H9 (cell line): ENCODE measurements at regions not wholly inside any gene's neighbourhood (a gene's known extent, or its start where the extent isn't known, plus 50 kb on each side); places are given as distances from the start of the nearest gene placed in this dataset.

ENCODE experiments used
- DNase-seq: peaks from one replicate; pipeline ENCODE4 v3.0.0-alpha.2; 2017
- H2AFZ ChIP-seq: one replicate; pipeline ENCODE4 v1.6.1; 2013; ENCODE audit warnings: mild to moderate bottlenecking, low read length, control low read depth, moderate library complexity
- H2AK5ac ChIP-seq: 2 replicates; pipeline ENCODE4 v1.6.1; 2013; ENCODE audit warnings: low read length, control low read depth, mixed read lengths; ENCODE audit not compliant: insufficient read length
- H2BK120ac ChIP-seq: one replicate; pipeline ENCODE4 v1.6.1; 2013; ENCODE audit warnings: low read depth, mild to moderate bottlenecking, low read length, control low read depth, inconsistent platforms; ENCODE audit not compliant: poor library complexity, severe bottlenecking
- H2BK12ac ChIP-seq: 2 replicates; pipeline ENCODE4 v1.6.1; 2013; ENCODE audit warnings: low read length, control low read depth, mixed read lengths, low read depth; ENCODE audit not compliant: insufficient read length
- H2BK15ac ChIP-seq: 2 replicates; pipeline ENCODE4 v1.6.1; 2013; ENCODE audit warnings: low read depth, low read length, control low read depth
- H2BK20ac ChIP-seq: one replicate; pipeline ENCODE4 v1.6.1; 2013; ENCODE audit warnings: low read depth, mild to moderate bottlenecking, low read length, control low read depth, inconsistent platforms; ENCODE audit not compliant: poor library complexity, severe bottlenecking
- H2BK5ac ChIP-seq: 2 replicates; pipeline ENCODE4 v1.6.1; 2013; ENCODE audit warnings: low read length, control low read depth, mixed read lengths; ENCODE audit not compliant: insufficient read length
- H3K14ac ChIP-seq: 2 replicates; pipeline ENCODE4 v1.6.1; 2013; ENCODE audit warnings: low read length, control low read depth; ENCODE audit not compliant: insufficient read depth
- H3K18ac ChIP-seq: 2 replicates; pipeline ENCODE4 v1.6.1; 2013; ENCODE audit warnings: low read depth, mild to moderate bottlenecking, mixed read lengths, low read length, control low read depth; ENCODE audit not compliant: insufficient read length
- H3K23ac ChIP-seq: 2 replicates; pipeline ENCODE4 v1.6.1; 2013; ENCODE audit warnings: low read length, control low read depth, mixed read lengths, low read depth; ENCODE audit not compliant: insufficient read length
- H3K23me2 ChIP-seq: 2 replicates; pipeline ENCODE4 v1.6.1; 2013; ENCODE audit warnings: low read depth, mild to moderate bottlenecking, mixed read lengths, low read length, control low read depth; ENCODE audit not compliant: insufficient read length, poor library complexity, severe bottlenecking
- H3K27ac ChIP-seq: 2 replicates; pipeline ENCODE4 v1.5.1; 2013; ENCODE audit warnings: low read length, control low read depth, mixed read lengths, low read depth; ENCODE audit not compliant: insufficient read length
- H3K27me3 ChIP-seq: 2 replicates; pipeline ENCODE4 v1.6.1; 2013; ENCODE audit warnings: low read length, control low read depth, inconsistent platforms; ENCODE audit not compliant: insufficient read depth
- H3K4ac ChIP-seq: 2 replicates; pipeline ENCODE4 v1.6.1; 2013; ENCODE audit warnings: low read depth, mild to moderate bottlenecking, control low read depth, inconsistent platforms, low read length, moderate library complexity
- H3K4me1 ChIP-seq: 2 replicates; pipeline ENCODE4 v1.6.1; 2013; ENCODE audit warnings: low read length, control low read depth, inconsistent platforms; ENCODE audit not compliant: insufficient read depth
- H3K4me2 ChIP-seq: 2 replicates; pipeline ENCODE4 v1.6.1; 2013; ENCODE audit warnings: low read length, control low read depth, mixed read lengths; ENCODE audit not compliant: insufficient read length, insufficient read depth
- H3K56ac ChIP-seq: 2 replicates; pipeline ENCODE4 v1.6.1; 2013; ENCODE audit warnings: low read depth, mild to moderate bottlenecking, mixed read lengths, low read length, control low read depth; ENCODE audit not compliant: insufficient read length
- H3K79me1 ChIP-seq: 2 replicates; pipeline ENCODE4 v1.6.1; 2013; ENCODE audit warnings: low read depth, mild to moderate bottlenecking, moderate library complexity, low read length, control low read depth, inconsistent platforms; ENCODE audit not compliant: insufficient read depth, poor library complexity, severe bottlenecking
- H3K79me2 ChIP-seq: 2 replicates; pipeline ENCODE4 v1.6.1; 2013; ENCODE audit warnings: low read length, control low read depth, inconsistent platforms; ENCODE audit not compliant: insufficient read depth
- H3K9ac ChIP-seq: 2 replicates; pipeline ENCODE4 v1.6.1; 2013; ENCODE audit warnings: low read length, control low read depth, mixed read lengths; ENCODE audit not compliant: insufficient read length; ENCODE audit errors: extremely low read depth
- H3K9me3 ChIP-seq: one replicate; pipeline ENCODE4 v1.6.1; 2013; ENCODE audit warnings: low read depth, low read length, inconsistent platforms; ENCODE audit not compliant: control insufficient read depth
- H3T11ph ChIP-seq: one replicate; pipeline ENCODE4 v1.6.1; 2013; ENCODE audit warnings: mild to moderate bottlenecking, low read length, control low read depth, inconsistent platforms
- H4K20me1 ChIP-seq: one replicate; pipeline ENCODE4 v1.6.1; 2013; ENCODE audit not compliant: control insufficient read depth, insufficient read length, insufficient read depth
- H4K5ac ChIP-seq: 2 replicates; pipeline ENCODE4 v1.6.1; 2013; ENCODE audit warnings: low read depth, mild to moderate bottlenecking, mixed read lengths, low read length, control low read depth; ENCODE audit not compliant: insufficient read length
- H4K8ac ChIP-seq: replicated peaks from 2 replicates; pipeline ENCODE4 v1.6.1; 2013; ENCODE audit warnings: low read length, control low read depth, mixed read lengths, low read depth; ENCODE audit not compliant: insufficient read length
- H4K91ac ChIP-seq: 2 replicates; pipeline ENCODE4 v1.6.1; 2013; ENCODE audit warnings: low read depth, mild to moderate bottlenecking, moderate library complexity, mixed read lengths, low read length, control low read depth; ENCODE audit not compliant: insufficient read length
- H3K27ac Mint-ChIP-seq, 3 experiments: 2 replicates in 2 of 3; 3 replicates in 1 of 3; pipeline ENCODE4 v1.8.0; 2020 to 2021; ENCODE audit warnings: mixed read lengths in 3 of 3, mild to moderate bottlenecking in 1 of 3, moderate library complexity in 1 of 3
- H3K27me3 Mint-ChIP-seq: 2 replicates; pipeline ENCODE4 v1.8.0; 2021; ENCODE audit warnings: low read depth, mild to moderate bottlenecking, moderate library complexity, mixed read lengths
- H3K36me3 Mint-ChIP-seq, 3 experiments: 2 replicates in 2 of 3; 3 replicates in 1 of 3; pipeline ENCODE4 v1.8.0; 2020 to 2021; ENCODE audit warnings: low read depth in 3 of 3, mixed read lengths in 3 of 3; ENCODE audit not compliant: insufficient read depth in 1 of 3
- H3K4me1 Mint-ChIP-seq, 2 experiments: 2 replicates each; pipeline ENCODE4 v1.8.0; 2020; ENCODE audit warnings: mixed read lengths in 2 of 2
- H3K4me3 Mint-ChIP-seq, 2 experiments: 2 replicates in 1 of 2; 3 replicates in 1 of 2; pipeline ENCODE4 v1.8.0; 2020 to 2021; ENCODE audit warnings: mild to moderate bottlenecking in 2 of 2, mixed read lengths in 2 of 2, moderate library complexity in 1 of 2
- H3K9me3 Mint-ChIP-seq, 2 experiments: 2 replicates in 1 of 2; 3 replicates in 1 of 2; pipeline ENCODE4 v1.8.0; 2020; ENCODE audit warnings: mild to moderate bottlenecking in 2 of 2, mixed read lengths in 2 of 2, moderate library complexity in 1 of 2
- CTCF ChIP-seq: fragments of 200-600 bp; sonication (generic); conservative IDR thresholded peaks from 3 replicates; pipeline ENCODE4 v1.8.0; 2021; ENCODE audit warnings: antibody characterized with exemption, mild to moderate bottlenecking
- WGBS: extraction: QIAGEN DNeasy Blood & Tissue Kit; methylation state at CpG from one replicate; pipeline ENCODE4 v1.1.7; 2013; ENCODE audit warnings: missing lambda C conversion rate, low lambda C conversion rate, mixed read lengths; ENCODE audit not compliant: insufficient read length; ENCODE audit errors: extremely low coverage; 5-methylcytosine and 5-hydroxymethylcytosine counted together

- H3K9me3 Mint-ChIP-seq, result no peaks in the 10 kb centered on the region
- Histone ChIP-seq H3K9me3 (no peaks in the 10 kb centered on the region), H3K9ac (no peak overlapping the region), H3K27ac (no peak overlapping the region), H3K18ac (no peak overlapping the region), H3K4me1 (no peaks in the 10 kb centered on the region), H2AK5ac (no peak overlapping the region), H4K5ac (no peak overlapping the region), H2BK20ac (no peak overlapping the region), H3K4me2 (no peak overlapping the region), H3K79me2 (no peaks in the 10 kb centered on the region), H4K20me1 (no peaks in the 10 kb centered on the region), H3K27me3 (no peaks in the 10 kb centered on the region), H3K23ac (no peak overlapping the region), H3K23me2 (no peaks in the 10 kb centered on the region), H3T11ph (no peak overlapping the region), H3K4ac (no peak overlapping the region), H2BK12ac (no peak overlapping the region), H2AFZ (no peak overlapping the region), H4K91ac (no peak overlapping the region), H3K14ac (no peak overlapping the region), H2BK15ac (no peak overlapping the region), H3K56ac (no peak overlapping the region), H3K79me1 (no peaks in the 10 kb centered on the region), H4K8ac (no peak overlapping the region), H2BK5ac (no peak overlapping the region), H2BK120ac (no peak overlapping the region)
- no peak overlapping the region for H3K4me3 Mint-ChIP-seq
- no peaks in the 10 kb centered on the region for H3K27me3 Mint-ChIP-seq
- H3K27ac Mint-ChIP-seq, result no peak overlapping the region; a peak in 2 of 7 replicates
- no peaks in the 10 kb centered on the region; a peak in 1 of 7 replicates for H3K36me3 Mint-ChIP-seq
- TF ChIP-seq CTCF, result no peak
- no peak for DNase-seq
- no CpG with 5 or more reads among the region's 1 CpG for WGBS
- H3K4me1 Mint-ChIP-seq, result peaks cover 3 to 7% of the 10 kb centered on the region in 2 experiments; a peak in 3 of 4 replicates
These were observed 153.1 kb downstream of the VGLL3 start for GRCh38 chr3:86837871-86838270.
